ENCODE measurements at regions not wholly inside any gene's neighbourhood (a gene's known extent, or its start where the extent isn't known, plus 50 kb on each side); places are given as distances from the start of the nearest gene placed in this dataset.
"Not testable (repeated sequence)": the region's sequence is repeated elsewhere in the genome, so short reads cannot be mapped to it uniquely, and the experiment has no call there.

GRCh38 chr12:17060260-17060659, 454.3 kb upstream of the LMO3 start:
- no peak for DNase-seq (ENCODE audit: low spot score)
- in situ Hi-C loops (cut with HindIII; ENCODE audit: low sequenced_read_pairs) = no loop called here

GRCh38 chr12:17056546-17056945, 450.6 kb upstream of the LMO3 start:
- DNase-seq (ENCODE audit: low spot score) = no peak
- in situ Hi-C loops (cut with HindIII; ENCODE audit: low sequenced_read_pairs) = no loop called here

- no peak for DNase-seq (ENCODE audit: low spot score)
- in situ Hi-C loops (cut with HindIII; ENCODE audit: low sequenced_read_pairs) = no loop called here
Observed at GRCh38 chr12:17038923-17039322, 433.0 kb upstream of the LMO3 start.

- in situ Hi-C loops (cut with HindIII; ENCODE audit: low sequenced_read_pairs) = no loop called here
- DNase-seq (ENCODE audit: low spot score) = no peak
Observed at GRCh38 chr12:17035372-17035771, 429.4 kb upstream of the LMO3 start.

- DNase-seq (ENCODE audit: low spot score) = no peak
- in situ Hi-C loops (cut with HindIII; ENCODE audit: low sequenced_read_pairs) = no loop called here
Observed at GRCh38 chr12:17030338-17030737, 424.4 kb upstream of the LMO3 start.

DNA sequence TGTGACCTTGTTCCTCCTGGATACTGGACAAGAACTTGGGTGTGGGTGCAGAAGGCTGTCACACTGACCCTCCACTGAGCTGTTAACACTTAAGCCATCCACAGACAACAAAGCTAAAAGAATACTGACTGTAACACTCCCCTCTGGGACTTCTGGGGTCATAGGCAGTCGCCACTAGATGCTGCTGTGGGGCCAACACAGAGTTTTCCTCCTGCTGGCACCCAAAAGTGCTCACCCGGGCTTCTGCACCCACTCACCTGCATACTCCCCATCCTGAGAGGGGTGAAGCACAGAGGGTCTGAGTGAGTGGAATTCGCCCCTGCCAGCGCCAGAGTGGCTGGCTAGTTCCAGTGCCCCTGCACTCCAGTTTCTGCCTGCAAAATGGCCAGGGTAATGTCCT, 422.4 kb upstream of the LMO3 start:
- DNase-seq (ENCODE audit: low spot score) = no peak
- in situ Hi-C loops (cut with HindIII; ENCODE audit: low sequenced_read_pairs) = no loop called here

- in situ Hi-C loops (cut with HindIII; ENCODE audit: low sequenced_read_pairs); DNase-seq (ENCODE audit: low spot score): not testable (repeated sequence)
Observed at GRCh38 chr12:17025424-17025823, 419.5 kb upstream of the LMO3 start.

- no peak for DNase-seq (ENCODE audit: low spot score)
- in situ Hi-C loops (cut with HindIII; ENCODE audit: low sequenced_read_pairs) = no loop called here
Observed at GRCh38 chr12:17020765-17021164, 414.8 kb upstream of the LMO3 start.

GRCh38 chr12:17017402-17017801, 411.4 kb upstream of the LMO3 start:
- in situ Hi-C loops (cut with HindIII; ENCODE audit: low sequenced_read_pairs) = no loop called here
- no peak for DNase-seq (ENCODE audit: low spot score)

- no peak for DNase-seq (ENCODE audit: low spot score)
- in situ Hi-C loops (cut with HindIII; ENCODE audit: low sequenced_read_pairs) = no loop called here
Observed at GRCh38 chr12:17016116-17016864, 410.3 kb upstream of the LMO3 start.

- in situ Hi-C loops (cut with HindIII; ENCODE audit: low sequenced_read_pairs) = no loop called here
- DNase-seq (ENCODE audit: low spot score) = no peak
Observed at GRCh38 chr12:17015501-17015900, 409.5 kb upstream of the LMO3 start.

GRCh38 chr12:17007442-17008040, 401.6 kb upstream of the LMO3 start:
- DNase-seq (ENCODE audit: low spot score); in situ Hi-C loops (cut with HindIII; ENCODE audit: low sequenced_read_pairs): not testable (repeated sequence)

- DNase-seq (ENCODE audit: low spot score); in situ Hi-C loops (cut with HindIII; ENCODE audit: low sequenced_read_pairs): not testable (repeated sequence)
Observed at GRCh38 chr12:16998538-16998937, 392.6 kb upstream of the LMO3 start.

- no peak for DNase-seq (ENCODE audit: low spot score)
- in situ Hi-C loops (cut with HindIII; ENCODE audit: low sequenced_read_pairs) = no loop called here
Observed at GRCh38 chr12:16984484-16984883, 378.5 kb upstream of the LMO3 start.

DNA sequence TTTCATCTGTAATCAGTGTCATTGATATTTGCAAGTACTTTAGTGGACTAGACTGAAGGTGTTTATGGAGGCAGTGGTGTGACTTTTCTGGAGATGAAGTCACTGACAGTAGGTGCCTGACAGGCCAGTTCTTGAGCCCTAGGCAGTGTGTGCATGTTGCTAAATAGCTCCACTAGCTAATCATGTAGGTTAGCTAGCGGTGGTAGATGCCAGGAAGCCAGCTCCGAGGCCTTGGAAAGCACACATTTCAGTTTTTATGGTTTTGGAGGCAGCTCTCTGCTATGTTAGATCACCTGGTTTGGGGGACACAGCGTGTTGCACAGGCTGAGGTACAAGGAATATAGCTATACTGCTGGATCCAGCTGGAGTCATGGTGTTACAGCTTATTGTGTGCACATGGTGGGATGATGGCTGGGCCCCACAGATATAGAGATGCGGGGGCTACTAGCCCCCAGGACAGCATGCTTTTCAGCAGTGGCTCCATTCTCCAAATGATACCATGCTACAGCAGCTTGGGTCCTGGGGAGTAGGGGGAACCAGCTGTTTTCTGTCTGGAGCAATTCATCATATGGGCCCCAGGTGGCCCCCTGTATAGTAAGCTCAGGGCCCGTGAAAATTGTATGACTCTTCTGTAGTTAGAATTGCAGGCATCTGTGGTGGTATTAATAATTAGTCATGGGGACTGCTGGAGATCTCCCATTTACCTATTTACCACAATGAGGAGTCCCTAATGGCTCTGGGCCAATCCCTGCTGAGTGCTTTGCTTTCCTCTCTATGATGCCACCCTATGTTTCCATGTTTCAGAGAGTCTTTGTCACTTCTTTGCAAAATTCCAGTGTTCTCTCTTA, 367.2 kb upstream of the LMO3 start:
- DNase-seq (ENCODE audit: low spot score) = no peak
- in situ Hi-C loops (cut with HindIII; ENCODE audit: low sequenced_read_pairs) = no loop called here

DNA sequence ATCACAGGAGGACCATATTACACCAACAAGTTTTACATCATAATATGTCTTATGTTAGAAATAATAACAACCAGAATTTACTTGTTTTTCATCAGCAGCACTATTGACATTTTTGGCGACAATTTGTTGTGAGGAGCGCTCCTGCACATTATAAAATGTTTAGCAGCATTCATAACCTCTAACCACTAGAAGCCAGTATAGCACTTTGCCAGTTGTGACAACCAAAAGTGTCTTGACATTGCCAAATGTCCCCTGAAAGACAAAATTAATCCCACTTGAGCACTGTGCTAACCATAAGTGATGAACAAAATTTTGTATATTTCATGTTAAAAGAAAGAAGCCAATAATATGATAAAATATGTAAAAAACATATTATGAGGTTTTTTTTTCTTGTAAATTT, 356.9 kb upstream of the LMO3 start:
- no peak for DNase-seq (ENCODE audit: low spot score)
- in situ Hi-C loops (cut with HindIII; ENCODE audit: low sequenced_read_pairs) = no loop called here

GRCh38 chr12:16955083-16955657, 349.2 kb upstream of the LMO3 start:
- no peak for DNase-seq (ENCODE audit: low spot score)
- in situ Hi-C loops (cut with HindIII; ENCODE audit: low sequenced_read_pairs) = no loop called here

GRCh38 chr12:16949871-16950667, 344.1 kb upstream of the LMO3 start:
- no peak for DNase-seq (ENCODE audit: low spot score)
- in situ Hi-C loops (cut with HindIII; ENCODE audit: low sequenced_read_pairs) = no loop called here

- in situ Hi-C loops (cut with HindIII; ENCODE audit: low sequenced_read_pairs) = no loop called here
- no peak for DNase-seq (ENCODE audit: low spot score)
Observed at GRCh38 chr12:16949371-16949770, 343.4 kb upstream of the LMO3 start.
